Hepatocyte (in vitro differentiated cells): ENCODE measurements at regions not wholly inside any gene's neighbourhood (a gene's known extent, or its start where the extent isn't known, plus 50 kb on each side); places are given as distances from the start of the nearest gene placed in this dataset.

ENCODE experiments used
- DNase-seq: peaks from one replicate; pipeline ENCODE4 v3.0.0-alpha.2; 2016; ENCODE audit warnings: low spot score
- H2AFZ ChIP-seq: fragments of 200-600 bp; sonication (generic); 2 replicates; pipeline ENCODE4 v1.6.0; 2016; ENCODE audit warnings: antibody characterized with exemption, mild to moderate bottlenecking
- H3K27ac ChIP-seq: fragments of 200-600 bp; sonication (generic); 2 replicates; pipeline ENCODE4 v1.5.1; 2016; ENCODE audit warnings: mild to moderate bottlenecking
- H3K27me3 ChIP-seq: fragments of 200-600 bp; sonication (generic); 2 replicates; pipeline ENCODE4 v1.6.1; 2016
- H3K36me3 ChIP-seq: fragments of 200-600 bp; sonication (generic); replicated peaks from 2 replicates; pipeline ENCODE4 v1.5.1; 2016; ENCODE audit warnings: low read depth; ENCODE audit not compliant: insufficient read depth
- H3K4me1 ChIP-seq: fragments of 200-600 bp; sonication (generic); 2 replicates; pipeline ENCODE4 v1.5.1; 2016; ENCODE audit warnings: mild to moderate bottlenecking, moderate library complexity; ENCODE audit not compliant: insufficient read depth
- H3K4me2 ChIP-seq: fragments of 200-600 bp; sonication (generic); 2 replicates; pipeline ENCODE4 v1.6.0; 2016
- H3K4me3 ChIP-seq: fragments of 200-600 bp; sonication (generic); 2 replicates; pipeline ENCODE4 v1.5.1; 2016; ENCODE audit warnings: mild to moderate bottlenecking
- H3K79me2 ChIP-seq: fragments of 200-600 bp; sonication (generic); 2 replicates; pipeline ENCODE4 v1.6.0; 2017; ENCODE audit warnings: mild to moderate bottlenecking
- H3K9me2 ChIP-seq: fragments of 200-600 bp; sonication (generic); replicated peaks from 2 replicates; pipeline ENCODE4 v1.6.0; 2017; ENCODE audit warnings: mild to moderate bottlenecking; ENCODE audit not compliant: insufficient read depth
- H3K9me3 ChIP-seq: fragments of 200-600 bp; sonication (generic); 2 replicates; pipeline ENCODE4 v1.5.1; 2016; ENCODE audit warnings: low read depth, mild to moderate bottlenecking
- H4K20me1 ChIP-seq: fragments of 200-600 bp; sonication (generic); 2 replicates; pipeline ENCODE4 v1.6.0; 2016; ENCODE audit warnings: mild to moderate bottlenecking; ENCODE audit not compliant: insufficient read depth, poor library complexity, severe bottlenecking
- EZH2 ChIP-seq: fragments of 200-600 bp; sonication (generic); IDR thresholded peaks from 2 replicates; pipeline ENCODE4 v1.6.1; 2016; ENCODE audit warnings: antibody characterized with exemption, mild to moderate bottlenecking, borderline replicate concordance
- EZH2phosphoT487 ChIP-seq: fragments of 200-600 bp; sonication (generic); IDR thresholded peaks from one replicate; pipeline ENCODE4 v1.6.1; 2018; ENCODE audit warnings: antibody characterized with exemption, mild to moderate bottlenecking, low read depth, moderate library complexity; ENCODE audit not compliant: unreplicated experiment, severe bottlenecking
- WGBS: methylation state at CpG from one replicate; pipeline ENCODE4 v1.1.6; 2016; ENCODE audit warnings: low lambda C conversion rate; ENCODE audit errors: missing lambda C conversion rate; 5-methylcytosine and 5-hydroxymethylcytosine counted together
- TF ChIP-seq, protein P1 (sequence below): fragments of 200-600 bp; sonication (generic); IDR thresholded peaks from 2 replicates; pipeline ENCODE4 v1.5.1; 2016; ENCODE audit warnings: antibody characterized with exemption, mild to moderate bottlenecking; ENCODE audit not compliant: poor library complexity

DNA sequence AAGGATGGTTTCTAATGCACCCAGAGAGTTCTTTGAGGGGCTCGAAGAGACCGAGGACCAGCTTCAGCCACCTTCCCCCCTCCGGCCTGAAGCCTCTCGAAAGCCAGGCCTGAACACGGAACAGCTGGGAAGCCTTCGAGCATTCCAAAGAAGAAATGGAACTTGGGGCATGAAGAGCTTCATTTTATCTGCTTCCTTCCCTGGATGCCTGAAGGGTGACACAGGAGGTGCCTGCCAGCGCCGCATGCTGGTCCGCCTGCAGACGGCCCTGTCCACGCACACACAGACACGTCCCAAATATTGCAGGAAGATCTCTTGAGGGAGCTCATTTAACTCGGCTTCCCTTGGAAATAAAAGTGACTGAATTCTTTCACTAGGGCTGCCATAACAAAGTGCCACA, 73.7 kb downstream of the TOMM20 start:
- Histone ChIP-seq H2AFZ (no peak overlapping the region), H3K9me3 (no peaks in the 10 kb centered on the region), H3K9me2 (no peaks in the 10 kb centered on the region), H3K27me3 (no peaks in the 10 kb centered on the region), H3K27ac (no peak overlapping the region), H3K4me2 (no peak overlapping the region), H3K4me3 (no peak overlapping the region), H4K20me1 (no peaks in the 10 kb centered on the region), H3K36me3 (no peaks in the 10 kb centered on the region), H3K79me2 (no peaks in the 10 kb centered on the region), H3K4me1 (peaks cover under 1% of the 10 kb centered on the region)
- TF ChIP-seq, protein P1, sequence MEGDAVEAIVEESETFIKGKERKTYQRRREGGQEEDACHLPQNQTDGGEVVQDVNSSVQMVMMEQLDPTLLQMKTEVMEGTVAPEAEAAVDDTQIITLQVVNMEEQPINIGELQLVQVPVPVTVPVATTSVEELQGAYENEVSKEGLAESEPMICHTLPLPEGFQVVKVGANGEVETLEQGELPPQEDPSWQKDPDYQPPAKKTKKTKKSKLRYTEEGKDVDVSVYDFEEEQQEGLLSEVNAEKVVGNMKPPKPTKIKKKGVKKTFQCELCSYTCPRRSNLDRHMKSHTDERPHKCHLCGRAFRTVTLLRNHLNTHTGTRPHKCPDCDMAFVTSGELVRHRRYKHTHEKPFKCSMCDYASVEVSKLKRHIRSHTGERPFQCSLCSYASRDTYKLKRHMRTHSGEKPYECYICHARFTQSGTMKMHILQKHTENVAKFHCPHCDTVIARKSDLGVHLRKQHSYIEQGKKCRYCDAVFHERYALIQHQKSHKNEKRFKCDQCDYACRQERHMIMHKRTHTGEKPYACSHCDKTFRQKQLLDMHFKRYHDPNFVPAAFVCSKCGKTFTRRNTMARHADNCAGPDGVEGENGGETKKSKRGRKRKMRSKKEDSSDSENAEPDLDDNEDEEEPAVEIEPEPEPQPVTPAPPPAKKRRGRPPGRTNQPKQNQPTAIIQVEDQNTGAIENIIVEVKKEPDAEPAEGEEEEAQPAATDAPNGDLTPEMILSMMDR = no peak
- TF ChIP-seq EZH2 (no peak), EZH2phosphoT487 (no peak)
- 87% methylated on average over 13 of the region's 13 CpGs for WGBS
- no peak for DNase-seq

DNA sequence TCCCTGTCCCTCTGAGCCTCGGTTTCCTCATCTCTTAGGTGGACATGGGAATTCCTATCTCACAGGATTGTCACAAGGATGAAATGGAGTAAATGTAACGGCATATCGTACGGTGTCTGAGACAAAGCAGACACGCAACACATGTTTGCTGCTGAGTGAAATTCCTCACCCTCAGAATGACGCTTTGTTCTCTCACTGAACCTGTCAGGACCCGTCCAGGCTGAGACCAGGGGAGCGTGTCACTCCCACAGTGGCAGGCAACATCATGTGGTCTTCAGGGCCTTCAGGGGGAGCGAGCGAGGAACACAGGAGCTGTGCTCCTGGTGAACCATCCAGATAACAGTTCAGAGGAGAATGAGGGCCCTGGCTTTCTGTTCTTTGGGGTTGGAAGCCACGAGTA, 74.2 kb downstream of the TOMM20 start:
- DNase-seq = no peak
- Histone ChIP-seq H3K9me3 (no peaks in the 10 kb centered on the region), H3K4me2 (no peak overlapping the region), H3K79me2 (no peaks in the 10 kb centered on the region), H3K36me3 (no peaks in the 10 kb centered on the region), H3K27ac (no peak overlapping the region), H4K20me1 (no peaks in the 10 kb centered on the region), H3K9me2 (no peaks in the 10 kb centered on the region), H3K4me3 (no peak overlapping the region), H2AFZ (no peak overlapping the region), H3K4me1 (no peaks in the 10 kb centered on the region), H3K27me3 (no peaks in the 10 kb centered on the region)
- TF ChIP-seq EZH2phosphoT487 (no peak), EZH2 (no peak)
- TF ChIP-seq, protein P1 = no peak
- WGBS = 92% methylated on average over 11 of the region's 11 CpGs

DNA sequence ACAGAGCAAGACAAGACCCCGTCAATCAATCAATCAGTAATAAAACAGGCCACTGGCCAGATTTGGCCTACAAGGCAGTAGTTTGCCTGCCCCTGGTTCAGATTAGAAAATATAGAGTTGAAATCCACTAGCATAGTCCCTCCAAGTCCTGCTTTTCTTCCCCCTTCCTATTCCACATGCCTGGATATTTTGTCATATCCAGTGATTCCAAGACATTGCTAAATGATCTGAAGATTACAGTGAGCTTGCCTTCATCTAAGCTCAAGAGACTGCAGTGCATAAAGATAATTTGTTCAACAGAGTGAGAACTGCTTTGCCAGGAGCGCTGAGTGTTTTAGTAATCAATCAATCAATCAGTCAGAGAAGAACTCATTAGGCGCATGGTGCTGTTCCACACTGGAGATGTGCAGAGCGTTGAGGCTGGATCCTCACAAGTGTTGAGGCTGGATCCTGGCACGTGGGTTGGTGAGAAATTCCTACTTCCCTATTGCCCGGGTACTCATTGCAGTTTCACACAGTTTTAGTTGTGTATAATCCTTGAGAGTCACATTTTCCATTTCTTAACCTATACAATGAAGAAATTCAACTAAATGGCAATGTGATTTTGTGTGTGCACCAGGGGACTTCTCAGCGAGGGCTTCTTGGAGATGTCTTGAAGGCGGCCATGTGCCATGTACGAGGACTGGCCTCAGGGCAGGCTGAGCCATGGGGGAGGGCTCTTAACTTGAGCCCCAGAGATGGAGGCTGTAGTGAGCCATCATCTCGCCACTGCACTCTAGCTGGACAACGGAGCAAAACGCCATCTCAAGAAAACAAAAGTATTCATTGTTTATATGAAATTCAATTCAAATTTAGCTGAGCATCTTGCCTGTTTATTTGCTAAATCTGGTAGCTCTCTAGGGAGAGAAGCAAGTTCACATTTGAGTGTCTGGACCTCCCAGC, 76.3 kb downstream of the TOMM20 start:
- H3K4me3 ChIP-seq = no peak overlapping the region
- TF ChIP-seq, protein P1 = no peak
- H3K27ac ChIP-seq = no peak overlapping the region
- no peaks in the 10 kb centered on the region for H3K9me3 ChIP-seq
- 87% methylated on average over 12 of the region's 12 CpGs for WGBS
- H3K4me1 ChIP-seq = no peaks in the 10 kb centered on the region
- H3K4me2 ChIP-seq = no peak overlapping the region
- no peak overlapping the region for H2AFZ ChIP-seq
- no peaks in the 10 kb centered on the region for H3K36me3 ChIP-seq
- H3K27me3 ChIP-seq = no peaks in the 10 kb centered on the region
- H4K20me1 ChIP-seq = no peaks in the 10 kb centered on the region
- no peaks in the 10 kb centered on the region for H3K9me2 ChIP-seq
- H3K79me2 ChIP-seq = no peaks in the 10 kb centered on the region
- DNase-seq = no peak
